Stimulated activated CD4-positive, alpha-beta T cell treated with anti-CD3 and anti-CD28 coated beads, Interleukin-1b, Interleukin-23, amount 100 ng/mL, for 24 hours (primary cell): ENCODE measurements at regions not wholly inside any gene's neighbourhood (a gene's known extent, or its start where the extent isn't known, plus 50 kb on each side); places are given as distances from the start of the nearest gene placed in this dataset.

Experiments used
- DNase-seq, 4 experiments: peaks; one replicate each; pipeline ENCODE4 v3.0.0-alpha.2; 2020; ENCODE audit warnings: low read depth in 4 of 4, low spot score in 1 of 4

DNA sequence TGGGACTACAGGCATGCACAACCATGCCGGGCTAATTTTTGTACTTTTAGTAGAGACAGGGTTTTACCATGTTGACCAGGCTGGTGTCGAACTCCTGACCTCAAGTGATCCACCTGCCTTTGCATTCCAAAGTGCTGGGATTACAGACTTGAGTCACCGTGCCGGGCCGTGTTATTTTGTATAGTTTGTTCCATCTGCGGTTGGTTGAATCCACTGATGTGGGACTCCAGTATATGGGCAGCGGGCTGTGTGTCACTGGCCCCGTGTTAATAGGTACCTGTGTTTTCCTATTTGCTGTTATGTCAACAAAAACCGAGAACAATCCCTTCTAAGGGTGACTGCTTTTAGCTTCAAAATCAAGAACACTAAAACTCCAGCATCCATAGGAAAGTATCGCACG, 297.6 kb upstream of the PITRM1 start:
- no peak for DNase-seq

- no peak for DNase-seq
These were observed 297.0 kb upstream of the PITRM1 start for GRCh38 chr10:3469639-3470020.

- DNase-seq: no peak
These were observed 296.5 kb upstream of the PITRM1 start for GRCh38 chr10:3468919-3469638.

GRCh38 chr10:3467052-3467951, 294.7 kb upstream of the PITRM1 start:
- DNase-seq: no peak

GRCh38 chr10:3465406-3465891, 292.9 kb upstream of the PITRM1 start:
- no peak for DNase-seq

- no peak for DNase-seq
These were observed 292.3 kb upstream of the PITRM1 start for GRCh38 chr10:3464760-3465405.

GRCh38 chr10:3460420-3461128, 288.0 kb upstream of the PITRM1 start:
- DNase-seq: no peak

DNA sequence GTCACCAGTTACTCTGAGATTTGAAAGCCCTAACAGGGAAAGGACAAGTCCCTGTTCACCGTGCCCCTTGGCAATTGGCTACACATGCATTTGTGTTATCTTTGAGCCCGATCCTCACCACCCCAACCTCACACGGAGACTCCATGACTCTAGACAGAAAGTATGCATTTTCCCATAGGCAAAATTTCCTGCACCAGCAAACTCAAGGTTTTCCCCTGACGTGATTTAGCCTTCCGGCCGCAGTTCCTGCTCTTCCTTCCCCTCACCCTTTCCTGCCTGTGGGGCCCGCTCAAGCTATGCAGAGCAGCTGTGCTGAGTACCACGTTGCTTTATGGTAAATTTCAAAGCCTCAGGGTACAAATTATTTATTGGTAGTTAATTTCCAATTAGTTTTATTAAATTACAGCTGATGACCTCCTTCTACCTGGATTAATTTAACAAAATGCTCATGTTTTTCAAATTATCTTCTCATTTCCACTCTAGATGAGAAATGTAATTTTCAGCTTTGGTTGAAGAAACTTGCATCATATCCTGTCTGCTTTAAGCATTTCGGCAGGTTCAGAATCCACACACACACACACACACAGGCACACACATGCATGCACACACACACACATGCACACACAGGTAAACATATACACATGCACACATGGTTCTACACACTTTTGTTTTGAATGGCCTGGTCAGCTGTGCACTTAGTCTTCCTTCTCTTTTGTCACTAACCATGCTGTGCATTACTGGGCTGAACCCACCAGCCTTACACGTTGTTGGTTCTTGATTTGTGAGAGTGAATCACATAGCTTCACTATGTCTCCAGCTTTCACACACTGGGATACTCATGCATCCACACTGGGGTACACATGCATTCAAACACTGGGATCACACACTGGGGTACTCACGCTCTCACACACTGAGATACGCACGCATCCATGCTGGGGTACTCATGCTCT, 283.1 kb upstream of the PITRM1 start:
- DNase-seq: no peak

DNA sequence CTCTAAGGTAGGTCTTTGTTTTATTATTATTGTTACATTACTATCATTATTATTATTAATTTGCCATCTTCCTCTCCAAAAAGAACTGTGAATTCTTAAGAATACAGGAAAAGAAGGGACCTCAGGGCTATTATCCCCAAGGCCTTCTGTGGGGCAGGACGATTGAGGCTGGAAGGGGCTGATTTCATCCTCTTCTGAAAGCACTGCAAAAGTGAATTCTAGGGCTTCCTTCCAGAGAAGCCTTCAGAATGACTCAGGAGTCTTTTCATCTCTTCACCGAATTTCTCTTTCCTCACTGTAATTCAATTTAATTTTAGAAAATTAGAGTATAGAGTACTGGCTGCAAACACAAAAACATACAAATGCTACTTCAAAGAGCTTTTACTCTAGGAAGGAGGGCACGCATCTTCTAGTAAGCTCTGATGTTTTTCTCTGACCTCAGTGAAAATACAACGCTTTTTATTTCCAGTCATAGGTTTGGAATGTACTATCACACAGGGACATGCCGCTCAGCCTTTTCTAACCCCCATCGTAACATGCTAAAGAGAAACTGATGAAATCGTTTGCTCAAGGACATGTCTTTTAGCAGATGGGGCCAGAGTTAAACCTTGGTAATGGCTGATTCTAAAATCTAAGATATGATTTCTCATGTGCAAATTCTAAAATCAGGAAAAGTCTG, 280.2 kb upstream of the PITRM1 start:
- no peak for DNase-seq

- no peak for DNase-seq
These were observed 279.6 kb upstream of the PITRM1 start for GRCh38 chr10:3452173-3452626.

DNA sequence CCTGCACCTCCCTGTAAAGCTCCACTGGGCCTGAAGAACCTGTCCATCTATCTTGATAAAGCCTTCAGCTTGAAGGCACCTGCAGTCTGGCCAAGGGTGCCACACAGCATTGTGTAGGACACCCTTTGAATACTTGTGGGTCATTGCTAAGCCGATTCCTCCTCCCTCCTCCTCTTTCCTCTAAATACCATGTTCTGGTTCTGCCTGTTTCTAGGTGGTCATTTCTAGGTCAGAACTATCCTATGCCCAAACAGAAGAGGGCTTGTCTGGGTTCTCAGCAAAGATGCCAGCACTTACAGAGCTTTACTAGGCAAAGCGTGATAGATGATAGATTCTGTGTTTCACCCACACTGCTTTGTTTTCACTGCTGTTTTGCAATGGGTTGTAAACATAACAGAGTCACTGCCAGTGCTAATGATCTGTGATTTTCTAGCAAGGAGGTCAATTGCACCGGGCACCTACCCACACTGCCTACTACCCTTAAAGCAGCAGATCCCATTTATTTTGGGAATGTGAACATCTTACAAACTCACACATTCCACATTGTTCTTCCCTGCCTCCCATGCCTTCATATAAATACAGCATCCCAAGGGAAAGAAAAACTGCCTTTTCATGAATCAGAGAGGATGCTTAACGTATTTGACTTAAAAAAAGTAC, 279.1 kb upstream of the PITRM1 start:
- DNase-seq: no peak

DNA sequence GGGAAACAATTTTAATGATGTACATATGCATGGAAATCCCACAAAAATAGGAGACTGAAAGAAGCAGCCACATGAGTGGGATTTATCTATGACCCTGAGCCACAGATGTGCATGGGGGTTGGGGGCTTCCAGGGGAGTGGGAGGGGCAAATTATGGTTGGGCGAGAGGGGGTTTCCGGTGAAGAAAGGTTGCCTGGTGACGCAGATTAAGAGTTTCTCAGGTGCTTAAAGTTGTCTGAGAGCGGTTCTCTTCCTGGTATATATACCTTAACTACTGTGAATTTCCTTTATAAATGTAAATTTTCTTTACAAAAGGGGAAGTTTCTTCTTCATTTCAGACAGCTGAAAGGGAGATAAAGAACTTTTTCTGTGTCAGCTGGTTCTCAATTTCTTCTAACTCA, 273.6 kb upstream of the PITRM1 start:
- DNase-seq: no peak

DNA sequence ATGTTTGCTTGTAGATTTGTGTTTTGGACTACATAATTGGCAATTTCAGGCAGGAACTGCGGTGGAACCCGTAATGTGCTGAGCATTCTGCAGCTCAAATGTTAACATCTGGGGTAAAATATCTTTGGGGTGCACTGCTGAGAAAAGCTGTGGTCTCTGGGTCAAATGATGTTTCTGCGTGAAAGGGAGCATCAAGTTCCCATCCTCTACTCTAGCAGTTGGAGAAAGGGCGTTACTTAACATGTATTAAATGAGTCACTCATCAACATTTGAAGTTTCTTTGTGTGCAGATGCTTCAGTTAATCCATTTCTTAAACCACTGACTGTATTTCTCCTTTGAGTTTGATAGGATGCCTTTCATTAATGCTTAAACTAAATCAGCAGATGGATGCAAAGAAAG, 273.1 kb upstream of the PITRM1 start:
- no peak for DNase-seq

DNA sequence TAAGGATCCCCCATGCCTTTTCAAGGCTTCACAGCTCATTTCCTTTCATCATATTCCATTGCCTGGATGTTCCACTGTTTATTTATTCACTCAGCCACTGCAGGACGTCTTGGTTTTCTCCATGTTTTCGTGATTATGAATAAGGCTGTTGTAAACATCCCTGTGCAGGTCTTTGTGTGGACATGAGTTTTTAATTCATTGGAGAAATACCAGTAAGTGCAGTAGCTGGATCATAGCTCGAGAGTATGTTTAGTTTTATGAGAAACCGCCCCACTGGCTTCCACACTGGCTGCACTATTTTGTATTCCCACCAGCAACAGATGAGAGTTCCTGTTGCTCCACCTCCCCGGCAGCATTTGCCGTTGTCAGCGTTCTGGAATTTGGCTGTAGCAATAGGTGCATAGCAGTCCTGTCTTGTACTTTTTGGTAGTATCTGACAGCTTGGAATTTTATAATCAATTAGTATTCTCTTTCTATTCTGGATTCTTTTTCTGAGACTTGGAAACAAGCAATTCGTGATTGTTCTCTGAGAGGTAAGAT, 269.9 kb upstream of the PITRM1 start:
- no peak for DNase-seq

DNA sequence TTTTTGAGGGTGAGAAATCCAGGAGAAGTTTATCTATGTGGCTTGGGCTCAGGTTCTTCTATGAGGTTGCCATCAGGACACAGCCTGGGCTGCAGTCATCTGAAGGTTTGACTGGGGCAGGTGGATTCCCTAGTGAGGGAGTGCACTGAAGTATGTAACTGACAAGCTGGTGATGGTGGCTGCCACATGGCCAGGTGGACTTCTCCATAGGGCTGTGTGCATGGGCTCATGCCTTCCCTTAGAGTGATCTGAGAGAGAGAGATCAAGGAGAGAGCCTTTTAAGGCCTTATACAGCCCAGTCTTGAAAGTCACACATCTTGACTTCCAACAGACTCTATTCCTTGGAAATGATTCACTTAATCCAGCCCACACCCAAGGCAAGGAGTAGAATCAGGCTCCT, 266.6 kb upstream of the PITRM1 start:
- DNase-seq: no peak

DNA sequence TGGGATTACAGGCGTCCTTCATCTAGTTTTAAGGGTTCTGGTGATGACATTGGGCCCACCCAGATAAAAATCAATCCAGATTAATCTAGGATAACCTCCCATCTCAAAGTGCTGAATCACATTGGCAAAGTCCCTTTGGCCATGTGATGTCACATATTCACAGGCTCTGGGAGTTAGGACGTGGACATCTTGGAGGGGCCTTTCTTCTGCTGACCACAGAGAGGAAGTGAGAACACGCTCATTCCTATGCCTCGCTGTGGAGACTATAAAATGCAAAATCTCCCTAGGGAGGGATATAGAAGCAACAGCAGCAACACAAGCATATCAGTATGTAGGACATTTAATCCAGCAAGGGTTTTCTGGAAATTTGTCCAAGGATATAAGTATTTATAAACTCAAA, 266.0 kb upstream of the PITRM1 start:
- DNase-seq: no peak

DNA sequence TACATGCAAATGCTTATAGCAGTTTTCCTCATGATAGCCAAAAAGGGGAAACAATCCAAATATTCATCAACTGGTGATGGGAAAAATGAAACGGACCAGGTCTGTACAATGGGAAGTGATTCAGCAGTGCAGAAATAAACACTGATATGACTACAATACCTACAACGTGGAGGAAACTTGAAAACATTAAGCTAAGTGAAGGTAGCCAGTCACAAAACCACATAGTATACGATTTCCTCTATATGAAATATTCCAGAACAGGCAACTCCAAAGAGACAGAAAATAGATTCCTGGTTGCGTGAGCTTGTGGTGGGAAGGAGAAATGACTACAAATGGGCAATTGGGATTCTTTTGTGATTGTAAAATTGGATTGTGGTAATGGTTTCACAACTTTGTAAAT, 263.1 kb upstream of the PITRM1 start:
- no peak for DNase-seq

GRCh38 chr10:3433988-3434387, 261.4 kb upstream of the PITRM1 start:
- DNase-seq: no peak

- DNase-seq: no peak
These were observed 260.5 kb upstream of the PITRM1 start for GRCh38 chr10:3433131-3433530.
